GM18858 (cell line): ENCODE measurements at regions not wholly inside any gene's neighbourhood (a gene's known extent, or its start where the extent isn't known, plus 50 kb on each side); places are given as distances from the start of the nearest gene placed in this dataset.

Experiments
- ATAC-seq: cut with Tn5 transposase; IDR thresholded peaks from one replicate; pipeline ENCODE4 v1.9.1; 2021; ENCODE audit not compliant: unreplicated experiment

GRCh38 chr5:120738568-120738967, 274.5 kb downstream of the PRR16 start:
- ATAC-seq, result no peak

- ATAC-seq, result no peak
Observed at GRCh38 chr5:120740989-120741388, 276.9 kb downstream of the PRR16 start.

GRCh38 chr5:120748474-120748873, 284.4 kb downstream of the PRR16 start:
- no peak for ATAC-seq

- ATAC-seq, result no peak
Observed at GRCh38 chr5:120749737-120750136, 285.6 kb downstream of the PRR16 start.

DNA sequence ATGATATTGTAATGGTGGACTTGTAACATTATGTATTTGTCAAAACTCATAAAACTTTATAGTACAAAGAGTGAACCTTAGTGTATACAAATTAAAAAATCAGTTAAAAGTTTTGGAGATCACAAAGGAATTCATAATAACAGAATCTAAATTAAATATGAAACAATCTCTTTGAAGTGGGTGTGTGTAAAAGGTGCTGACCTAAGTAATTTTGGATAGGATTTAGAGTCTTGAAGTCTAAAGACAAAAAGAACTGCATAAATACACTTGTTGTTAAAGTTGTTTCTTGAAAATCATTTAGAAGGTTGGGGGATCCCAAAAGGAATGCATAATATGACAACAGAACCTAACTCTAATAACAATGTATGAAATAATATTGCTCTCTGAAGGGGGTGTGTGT, 295.5 kb downstream of the PRR16 start:
- no peak for ATAC-seq

GRCh38 chr5:120761986-120762385, 297.9 kb downstream of the PRR16 start:
- no peak for ATAC-seq

- ATAC-seq, result no peak
Observed at GRCh38 chr5:120765189-120765588, 301.1 kb downstream of the PRR16 start.

- no peak for ATAC-seq
Observed at GRCh38 chr5:120767178-120767820, 303.2 kb downstream of the PRR16 start.

GRCh38 chr5:120769312-120769872, 305.3 kb downstream of the PRR16 start:
- no peak for ATAC-seq

- no peak for ATAC-seq
Observed at GRCh38 chr5:120771202-120771601, 307.1 kb downstream of the PRR16 start.

GRCh38 chr5:120778491-120779484, 314.7 kb downstream of the PRR16 start:
- no peak for ATAC-seq

DNA sequence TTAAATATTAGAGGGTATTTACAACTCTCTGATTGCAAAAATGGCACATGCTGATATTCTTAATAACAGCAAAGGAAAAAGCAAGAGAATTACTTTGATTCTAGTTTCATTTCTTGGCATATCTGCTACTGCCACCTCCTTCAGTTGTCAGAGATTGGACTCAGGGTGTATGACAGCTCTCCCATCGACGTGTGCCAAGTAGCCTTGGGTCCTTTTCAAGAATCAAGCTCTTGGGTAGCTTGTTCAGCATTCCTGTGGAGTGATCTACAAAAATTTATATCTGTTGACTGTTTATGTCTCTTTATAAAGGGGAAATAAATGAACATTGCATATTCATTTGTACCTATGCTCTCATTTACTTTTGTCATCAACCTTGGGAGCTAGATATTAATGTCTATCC, 315.6 kb downstream of the PRR16 start:
- no peak for ATAC-seq

GRCh38 chr5:120788481-120788880, 324.4 kb downstream of the PRR16 start:
- ATAC-seq, result no peak

DNA sequence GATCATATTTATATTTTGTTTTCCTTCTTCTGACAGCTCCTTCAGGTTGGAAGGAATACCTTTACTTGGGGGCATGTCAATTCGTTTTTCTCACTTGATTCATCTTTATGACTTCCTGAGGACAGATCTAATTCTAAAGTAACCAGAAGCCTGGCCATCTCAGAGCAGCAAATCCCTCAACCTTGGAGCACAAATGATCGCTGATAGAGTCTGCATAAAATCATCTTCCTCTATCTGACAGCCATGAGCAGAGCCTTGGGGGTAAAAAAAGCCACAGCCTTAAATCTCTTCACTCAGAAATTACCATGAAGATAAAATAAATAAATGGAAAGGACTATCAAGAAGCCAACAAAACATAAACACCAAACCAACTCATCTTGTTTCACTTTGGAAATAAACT, 325.8 kb downstream of the PRR16 start:
- ATAC-seq, result no peak

GRCh38 chr5:120790339-120790738, 326.2 kb downstream of the PRR16 start:
- no peak for ATAC-seq

DNA sequence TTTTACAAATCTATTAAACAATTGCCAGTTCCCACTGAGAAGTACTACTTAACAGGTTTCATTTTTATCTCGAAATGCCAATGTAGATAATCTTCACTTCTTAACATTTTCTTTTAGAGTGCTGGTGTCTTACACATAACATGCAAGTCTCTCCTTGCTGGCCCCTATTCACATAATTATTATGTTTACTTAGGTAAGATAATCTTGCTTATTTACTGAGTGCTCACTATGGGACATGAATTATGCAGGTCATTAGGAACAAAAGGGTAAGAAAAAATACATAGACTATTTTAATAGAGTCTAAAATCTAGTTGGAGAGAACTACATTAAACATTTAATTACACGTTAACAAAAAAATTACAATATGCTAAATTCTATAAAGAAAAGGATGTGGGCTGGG, 328.4 kb downstream of the PRR16 start:
- ATAC-seq, result no peak

DNA sequence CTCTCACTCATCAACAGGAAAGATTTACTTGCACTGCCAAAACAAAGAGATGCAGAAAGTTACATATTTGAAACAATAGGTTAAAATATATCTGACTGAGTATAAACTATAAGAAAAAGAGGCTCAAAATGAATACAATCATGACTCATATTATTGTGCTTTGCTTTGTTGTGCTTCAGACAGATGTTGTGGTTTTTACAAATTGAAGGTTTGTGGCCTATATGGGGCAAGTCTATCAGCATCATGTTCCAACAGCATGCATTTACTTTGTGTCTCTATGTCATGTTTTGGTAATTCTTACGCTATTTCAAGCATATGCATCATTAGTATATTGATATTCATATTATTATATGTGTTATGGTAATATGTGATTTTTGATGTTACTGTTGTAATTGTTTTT, 330.0 kb downstream of the PRR16 start:
- no peak for ATAC-seq

DNA sequence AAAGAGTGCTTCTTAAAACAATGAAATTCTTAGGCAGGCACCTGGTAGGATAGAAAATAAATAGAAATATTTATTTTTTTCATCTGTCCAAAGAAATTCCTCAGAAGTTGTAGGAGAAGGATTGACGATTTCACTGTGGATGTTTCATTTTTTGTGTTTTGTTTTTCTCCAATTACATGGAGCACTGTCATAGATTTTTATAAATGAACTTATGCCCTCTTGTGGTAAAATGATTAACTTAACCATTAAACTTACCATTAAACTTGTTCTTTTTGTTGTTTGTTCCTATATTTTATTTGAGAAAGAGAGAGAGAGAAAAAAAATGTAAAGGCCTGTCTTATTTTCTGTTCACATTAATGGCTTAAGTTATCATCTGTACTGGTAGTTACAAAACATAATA, 339.2 kb downstream of the PRR16 start:
- ATAC-seq, result no peak

DNA sequence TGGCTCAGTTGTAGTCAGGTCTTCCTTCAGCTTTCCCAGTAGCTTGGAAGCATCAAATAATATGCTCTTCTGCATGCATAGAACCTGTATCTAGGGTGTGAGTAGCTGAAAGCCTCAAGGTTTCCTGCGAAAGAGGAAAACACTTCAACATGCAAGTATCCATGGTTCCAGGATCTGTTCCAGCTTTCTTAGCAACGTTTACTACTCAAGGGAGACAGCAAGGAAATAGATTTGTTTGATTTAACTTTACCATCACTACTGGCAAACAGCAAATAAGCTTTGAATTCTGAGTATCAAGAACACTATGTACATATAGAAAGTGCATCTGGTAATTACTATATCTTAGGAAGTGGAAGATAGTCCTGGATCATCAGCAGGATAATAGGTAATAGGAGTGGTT, 341.0 kb downstream of the PRR16 start:
- ATAC-seq, result no peak

GRCh38 chr5:120806202-120806601, 342.1 kb downstream of the PRR16 start:
- no peak for ATAC-seq

DNA sequence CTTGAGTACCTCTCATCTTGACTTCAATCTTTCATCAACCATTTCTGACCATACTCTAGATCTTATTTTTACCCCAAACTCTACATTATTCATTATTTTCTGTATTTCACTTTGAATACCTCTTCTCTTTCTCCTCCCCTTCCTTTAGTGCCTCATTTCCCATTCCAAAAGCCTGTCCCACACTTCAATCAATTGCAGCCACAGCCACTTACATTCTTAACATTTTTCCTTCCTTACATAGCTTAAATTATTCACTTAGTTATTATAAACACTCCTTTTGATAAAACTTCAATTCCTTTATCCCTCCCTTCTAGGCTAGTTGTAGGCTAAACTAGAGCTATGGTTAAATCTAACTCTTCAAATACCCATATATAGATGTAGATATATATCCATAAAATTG, 344.0 kb downstream of the PRR16 start:
- no peak for ATAC-seq

DNA sequence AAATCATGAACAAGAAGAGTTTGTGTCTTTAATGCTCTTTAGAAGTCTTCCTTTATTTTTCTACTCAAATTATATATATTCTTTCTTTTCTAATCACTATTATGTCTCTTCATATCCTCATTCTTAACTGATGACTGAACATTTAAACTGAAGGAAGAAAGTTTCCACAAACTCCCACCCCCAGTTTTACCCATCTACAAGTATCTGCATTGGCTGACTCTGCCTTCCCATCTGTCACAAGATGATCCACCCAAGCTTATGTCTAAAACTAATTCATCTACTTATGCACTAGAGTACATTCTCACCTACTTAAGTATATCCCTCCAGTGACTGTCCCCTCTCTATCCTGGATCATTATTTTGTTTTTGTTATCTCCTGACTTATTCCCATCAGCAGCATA, 344.5 kb downstream of the PRR16 start:
- no peak for ATAC-seq
